ENCODE measurements at regions not wholly inside any gene's neighbourhood (a gene's known extent, or its start where the extent isn't known, plus 50 kb on each side); places are given as distances from the start of the nearest gene placed in this dataset.

- no peaks in the 10 kb centered on the region for H3K36me3 ChIP-seq
- no peak for TF ChIP-seq CTCF (IDR thresholded peaks at IDR 0.05)
- no peaks in the 10 kb centered on the region for H3K9me3 ChIP-seq
- intact Hi-C loops (cut with DNase I) = no loop called here
- H3K27me3 ChIP-seq = no peaks in the 10 kb centered on the region
- DNase-seq (ENCODE audit: low spot score in 2 of 2) = no peak
- H3K4me1 ChIP-seq = no peaks in the 10 kb centered on the region
- H3K27ac ChIP-seq = no peak overlapping the region
- H3K4me3 ChIP-seq = no peak overlapping the region
Observed at GRCh38 chr11:27242591-27242990, 120.4 kb downstream of the CCDC34 start.

DNA sequence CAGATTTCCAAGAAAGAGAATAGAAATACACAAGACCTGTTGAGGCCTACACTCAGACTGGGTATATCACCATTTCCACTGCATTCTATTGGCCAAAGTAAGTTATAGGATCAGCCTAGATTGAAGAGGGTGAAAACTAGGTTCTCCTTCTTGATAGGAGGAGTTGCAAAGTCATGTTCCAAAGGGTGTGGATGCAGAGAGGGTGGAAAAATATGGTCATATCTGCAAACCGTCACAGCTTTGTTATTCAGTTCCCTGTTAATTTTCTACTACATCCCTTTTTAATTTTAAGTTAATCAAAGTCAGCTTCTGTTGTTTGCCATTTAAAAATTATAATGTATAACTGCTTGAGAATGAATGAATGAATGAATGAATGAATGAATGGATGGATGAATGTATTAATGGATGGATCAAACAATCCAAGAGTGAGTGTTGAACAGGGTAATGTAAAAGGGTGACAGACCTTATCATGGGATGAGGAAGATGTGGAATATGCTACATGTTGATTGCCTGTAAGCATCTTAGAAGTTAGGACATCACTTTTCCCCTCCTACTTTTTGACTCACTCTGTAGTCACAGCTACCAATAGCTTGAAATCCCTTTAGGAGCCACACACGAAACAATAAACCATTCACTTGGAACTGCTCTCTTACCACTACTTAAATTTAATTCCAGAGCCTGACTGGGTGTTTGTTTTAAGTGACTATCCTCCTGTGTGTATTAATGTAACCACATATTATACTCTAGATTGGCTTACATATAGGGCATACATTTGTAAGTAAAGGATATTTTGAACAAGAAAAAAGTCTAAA, 121.5 kb downstream of the CCDC34 start:
- Histone ChIP-seq H3K4me3 (no peak overlapping the region), H3K4me1 (no peaks in the 10 kb centered on the region)
- intact Hi-C loops (cut with DNase I) = no loop called here

GRCh38 chr11:27239305-27239942, 123.6 kb downstream of the CCDC34 start:
- H3K27me3 ChIP-seq = no peaks in the 10 kb centered on the region
- H3K27ac ChIP-seq = no peak overlapping the region
- H3K4me3 ChIP-seq = no peak overlapping the region
- no peaks in the 10 kb centered on the region for H3K9me3 ChIP-seq
- no peaks in the 10 kb centered on the region for H3K4me1 ChIP-seq
- intact Hi-C loops (cut with DNase I) = no loop called here
- no peak for DNase-seq (ENCODE audit: low spot score in 2 of 2)
- H3K36me3 ChIP-seq = no peaks in the 10 kb centered on the region
- TF ChIP-seq CTCF (IDR thresholded peaks at IDR 0.05) = no peak

More for the DNA sequence above, 121.5 kb downstream of the CCDC34 start:
- TF ChIP-seq CTCF (IDR thresholded peaks at IDR 0.05) = no peak
- Histone ChIP-seq H3K9me3 (no peaks in the 10 kb centered on the region), H3K36me3 (no peaks in the 10 kb centered on the region), H3K27ac (no peak overlapping the region), H3K27me3 (no peaks in the 10 kb centered on the region)
- no peak for DNase-seq (ENCODE audit: low spot score in 2 of 2)

DNA sequence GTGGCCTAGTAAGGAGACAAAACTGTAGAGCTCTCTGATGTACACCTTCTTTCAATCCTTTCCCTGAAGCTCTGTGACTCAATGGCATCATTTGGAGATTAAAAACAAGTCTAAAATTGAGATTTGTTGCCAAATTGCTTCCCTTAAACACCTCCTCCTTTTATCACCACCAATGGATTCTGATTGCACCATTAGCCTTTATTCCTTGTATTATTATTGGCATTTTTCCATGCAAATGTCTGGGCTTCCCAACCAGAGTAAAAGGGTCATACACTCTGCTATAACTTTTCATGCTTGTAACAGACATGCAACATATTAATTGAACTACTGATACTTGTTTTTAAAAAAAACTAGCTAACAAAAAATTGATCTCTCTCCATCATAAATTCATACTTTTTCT, 124.2 kb downstream of the CCDC34 start:
- Histone ChIP-seq H3K27ac (no peak overlapping the region), H3K9me3 (no peaks in the 10 kb centered on the region), H3K4me3 (no peak overlapping the region), H3K36me3 (no peaks in the 10 kb centered on the region), H3K27me3 (no peaks in the 10 kb centered on the region), H3K4me1 (no peaks in the 10 kb centered on the region)
- intact Hi-C loops (cut with DNase I) = no loop called here
- DNase-seq (ENCODE audit: low spot score in 2 of 2) = no peak
- no peak for TF ChIP-seq CTCF (IDR thresholded peaks at IDR 0.05)

DNA sequence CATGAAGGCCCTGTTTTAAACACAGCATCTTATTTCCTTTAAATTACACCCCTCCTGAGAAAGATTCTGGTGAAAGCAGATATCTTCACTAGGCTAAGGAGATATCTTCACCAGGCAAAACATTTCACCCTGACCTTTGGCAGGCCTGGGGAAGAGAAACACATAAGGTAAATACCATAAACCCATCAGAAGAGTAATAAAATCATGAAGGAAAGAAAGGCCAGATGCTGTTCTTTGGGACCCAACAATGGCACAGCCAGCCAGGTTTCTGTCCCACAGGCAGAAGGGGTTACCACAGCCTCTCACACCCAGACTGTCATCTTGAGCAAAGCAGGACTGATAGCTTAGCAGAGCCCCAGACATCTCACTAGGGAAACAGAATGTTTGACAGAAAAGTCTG, 125.4 kb downstream of the CCDC34 start:
- Histone ChIP-seq H3K4me3 (no peak overlapping the region), H3K27ac (no peak overlapping the region), H3K4me1 (no peaks in the 10 kb centered on the region), H3K36me3 (no peaks in the 10 kb centered on the region), H3K27me3 (no peaks in the 10 kb centered on the region), H3K9me3 (no peaks in the 10 kb centered on the region)
- intact Hi-C loops (cut with DNase I) = no loop called here
- no peak for DNase-seq (ENCODE audit: low spot score in 2 of 2)
- no peak for TF ChIP-seq CTCF (IDR thresholded peaks at IDR 0.05)

All from ascending aorta (tissue), 2 donors.